Subcutaneous abdominal adipose tissue (tissue), 5 donors: ENCODE measurements at regions not wholly inside any gene's neighbourhood (a gene's known extent, or its start where the extent isn't known, plus 50 kb on each side); places are given as distances from the start of the nearest gene placed in this dataset.

ENCODE experiments used
- H3K27ac ChIP-seq: one replicate; pipeline ENCODE4 v1.7.0; 2013; ENCODE audit warnings: low read depth, mild to moderate bottlenecking, inconsistent platforms, low read length, moderate library complexity
- H3K27me3 ChIP-seq, 5 donors: one replicate each; pipeline ENCODE4 v1.7.0; 2013; ENCODE audit warnings: low read length in 5 of 5, inconsistent platforms in 1 of 5; ENCODE audit not compliant: control insufficient read depth in 5 of 5, insufficient read depth in 4 of 5
- H3K36me3 ChIP-seq, 5 donors: one replicate each; pipeline ENCODE4 v1.7.0; 2013; ENCODE audit warnings: low read length in 5 of 5; ENCODE audit not compliant: control insufficient read depth in 5 of 5, insufficient read depth in 5 of 5
- H3K4me1 ChIP-seq, 5 donors: one replicate each; pipeline ENCODE4 v1.7.0; 2013; ENCODE audit warnings: low read length in 5 of 5, mild to moderate bottlenecking in 3 of 5, moderate library complexity in 1 of 5; ENCODE audit not compliant: control insufficient read depth in 5 of 5, insufficient read depth in 5 of 5
- H3K4me3 ChIP-seq, 5 donors: one replicate each; pipeline ENCODE4 v1.7.0; 2013; ENCODE audit warnings: low read length in 5 of 5, low read depth in 1 of 5
- H3K9ac ChIP-seq, 5 donors: one replicate each; pipeline ENCODE4 v1.7.0; 2013; ENCODE audit warnings: low read length in 5 of 5, mild to moderate bottlenecking in 4 of 5, moderate library complexity in 3 of 5
- H3K9me3 ChIP-seq, 5 donors: one replicate each; pipeline ENCODE4 v1.7.0; 2013; ENCODE audit warnings: low read length in 5 of 5; ENCODE audit not compliant: control insufficient read depth in 5 of 5
- donor health status: healthy.
- donor health status: healthy.
- donor health status: healthy.
- donor health status: healthy.
- donor health status: healthy.

- Histone ChIP-seq H3K36me3 (no peaks in the 10 kb centered on the region), H3K4me1 (no peaks in the 10 kb centered on the region), H3K27ac (no peak overlapping the region), H3K9me3 (no peaks in the 10 kb centered on the region), H3K9ac (no peak overlapping the region), H3K4me3 (no peak overlapping the region), H3K27me3 (peaks cover 0 to 5% (median 4%) of the 10 kb centered on the region in 5 donors)
Measured at GRCh38 chr20:4585104-4585753, 101.0 kb upstream of the PRNP start.

GRCh38 chr20:4584510-4584909 lies 101.7 kb upstream of the PRNP start:
- Histone ChIP-seq H3K4me3 (no peak overlapping the region), H3K36me3 (no peaks in the 10 kb centered on the region), H3K27me3 (peaks cover 0 to 5% (median 4%) of the 10 kb centered on the region in 5 donors), H3K27ac (no peak overlapping the region), H3K4me1 (no peaks in the 10 kb centered on the region), H3K9ac (no peak overlapping the region), H3K9me3 (no peaks in the 10 kb centered on the region)

- peaks cover 0 to 5% (median 4%) of the 10 kb centered on the region in 5 donors for H3K27me3 ChIP-seq
- H3K9me3 ChIP-seq = no peaks in the 10 kb centered on the region
- no peak overlapping the region for H3K4me3 ChIP-seq
- H3K4me1 ChIP-seq = no peaks in the 10 kb centered on the region
- H3K9ac ChIP-seq = no peak overlapping the region
- no peaks in the 10 kb centered on the region for H3K36me3 ChIP-seq
- H3K27ac ChIP-seq = no peak overlapping the region
Measured at GRCh38 chr20:4581838-4582237, 104.4 kb upstream of the PRNP start.

DNA sequence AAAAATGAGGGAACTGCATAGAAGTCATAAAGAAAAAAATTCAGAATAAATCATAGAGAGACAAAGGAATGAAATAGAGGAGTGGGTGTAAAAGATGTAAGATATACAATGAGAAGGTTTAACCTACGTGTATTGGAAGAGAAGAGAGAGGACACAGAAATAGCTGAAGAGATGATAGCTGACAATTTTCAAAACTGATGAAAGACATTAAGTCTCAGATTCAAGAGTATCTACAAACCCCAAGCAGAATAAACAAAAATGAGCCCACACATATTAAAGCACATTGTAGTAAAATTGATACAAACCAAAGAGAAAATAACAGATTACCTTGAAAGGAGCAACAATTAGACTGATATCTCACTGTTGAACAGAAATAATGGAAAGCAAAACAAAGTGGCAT lies 107.9 kb upstream of the PRNP start:
- Histone ChIP-seq H3K27me3 (peaks cover 4 to 17% (median 9%) of the 10 kb centered on the region in 5 donors), H3K9ac (no peak overlapping the region), H3K4me3 (no peak overlapping the region), H3K36me3 (no peaks in the 10 kb centered on the region), H3K9me3 (no peaks in the 10 kb centered on the region), H3K27ac (no peak overlapping the region), H3K4me1 (no peaks in the 10 kb centered on the region)

GRCh38 chr20:4574356-4574690 lies 111.9 kb upstream of the PRNP start:
- Histone ChIP-seq H3K27me3 (peaks cover 0 to 12% (median 5%) of the 10 kb centered on the region in 5 donors), H3K36me3 (no peaks in the 10 kb centered on the region), H3K9me3 (peaks cover 0 to under 1% (median 0%) of the 10 kb centered on the region in 5 donors), H3K4me3 (no peak overlapping the region), H3K27ac (no peak overlapping the region), H3K9ac (no peak overlapping the region), H3K4me1 (no peaks in the 10 kb centered on the region)

DNA sequence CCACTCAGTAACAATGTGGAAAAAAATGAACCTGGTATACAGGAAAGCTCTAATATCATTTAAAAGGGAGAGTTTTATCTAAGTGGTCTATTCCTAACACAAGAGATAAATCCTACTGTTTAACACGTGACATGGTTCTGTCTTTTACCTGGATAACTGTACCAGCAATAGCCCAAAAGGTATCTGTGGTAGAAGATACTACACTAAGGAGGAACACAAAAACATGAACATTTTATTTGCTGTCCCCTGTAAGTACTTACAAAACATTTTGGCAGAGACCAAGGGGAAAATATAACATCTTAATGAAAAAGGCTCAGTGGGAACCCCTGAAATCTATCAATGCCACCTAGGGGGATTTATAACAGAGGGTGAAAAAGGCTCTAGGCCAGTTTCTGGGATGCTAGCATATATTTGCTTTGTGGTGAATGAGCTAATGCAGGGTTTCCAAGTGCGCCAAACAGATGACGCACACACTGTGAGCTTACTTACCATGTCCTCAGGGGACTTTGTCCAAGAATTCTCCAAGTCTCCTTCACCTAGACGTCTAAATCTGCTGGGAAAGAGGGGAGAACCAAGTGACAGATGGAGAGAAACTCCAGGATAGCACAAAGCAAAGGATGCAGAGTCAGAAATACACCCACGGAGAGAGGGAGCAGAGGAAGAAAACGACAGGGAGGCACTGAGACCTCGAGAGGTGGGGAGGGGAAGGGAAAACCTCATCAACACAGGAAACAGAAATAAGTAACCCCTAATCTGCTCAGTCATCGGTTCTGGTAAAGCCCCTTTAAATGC lies 112.5 kb upstream of the PRNP start:
- H3K36me3 ChIP-seq = no peaks in the 10 kb centered on the region
- H3K9ac ChIP-seq = no peak overlapping the region
- peaks cover 0 to 2% (median 0%) of the 10 kb centered on the region in 5 donors for H3K9me3 ChIP-seq
- peaks cover 0 to 12% (median 5%) of the 10 kb centered on the region in 5 donors for H3K27me3 ChIP-seq
- no peak overlapping the region for H3K4me3 ChIP-seq
- H3K4me1 ChIP-seq = no peaks in the 10 kb centered on the region
- H3K27ac ChIP-seq = no peak overlapping the region

GRCh38 chr20:4571759-4572531 lies 114.3 kb upstream of the PRNP start:
- H3K27ac ChIP-seq = no peak overlapping the region

DNA sequence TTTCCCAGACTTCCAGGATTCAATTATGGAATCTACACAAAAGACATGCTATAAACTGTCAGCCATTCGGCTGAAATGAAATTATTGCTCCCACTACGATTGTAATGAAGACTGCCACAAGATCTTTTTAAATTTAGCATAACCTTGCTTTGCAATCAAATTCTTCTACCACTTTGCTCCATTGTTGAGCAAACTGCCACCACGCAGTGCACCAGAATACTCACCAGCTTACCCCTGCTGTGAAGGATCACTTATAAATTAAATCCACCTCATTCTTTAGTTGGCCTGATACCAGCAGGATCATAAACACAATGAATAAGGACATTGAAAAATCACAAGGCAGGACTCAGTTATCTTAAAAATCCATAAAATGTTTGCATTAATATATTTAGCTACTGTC lies 116.4 kb upstream of the PRNP start:
- H3K27ac ChIP-seq = no peak overlapping the region
- peaks cover 0 to 7% (median 5%) of the 10 kb centered on the region in 5 donors for H3K27me3 ChIP-seq
- H3K9ac ChIP-seq = no peak overlapping the region
- no peak overlapping the region for H3K4me3 ChIP-seq
- H3K4me1 ChIP-seq = no peaks in the 10 kb centered on the region
- no peaks in the 10 kb centered on the region for H3K36me3 ChIP-seq
- peaks cover 0 to 2% (median 0%) of the 10 kb centered on the region in 5 donors for H3K9me3 ChIP-seq

More at GRCh38 chr20:4571759-4572531, 114.3 kb upstream of the PRNP start:
- Histone ChIP-seq H3K4me1 (no peaks in the 10 kb centered on the region), H3K9me3 (peaks cover 0 to 2% (median 0%) of the 10 kb centered on the region in 5 donors), H3K27me3 (peaks cover 0 to 12% (median 5%) of the 10 kb centered on the region in 5 donors), H3K9ac (no peak overlapping the region), H3K4me3 (no peak overlapping the region), H3K36me3 (no peaks in the 10 kb centered on the region)

DNA sequence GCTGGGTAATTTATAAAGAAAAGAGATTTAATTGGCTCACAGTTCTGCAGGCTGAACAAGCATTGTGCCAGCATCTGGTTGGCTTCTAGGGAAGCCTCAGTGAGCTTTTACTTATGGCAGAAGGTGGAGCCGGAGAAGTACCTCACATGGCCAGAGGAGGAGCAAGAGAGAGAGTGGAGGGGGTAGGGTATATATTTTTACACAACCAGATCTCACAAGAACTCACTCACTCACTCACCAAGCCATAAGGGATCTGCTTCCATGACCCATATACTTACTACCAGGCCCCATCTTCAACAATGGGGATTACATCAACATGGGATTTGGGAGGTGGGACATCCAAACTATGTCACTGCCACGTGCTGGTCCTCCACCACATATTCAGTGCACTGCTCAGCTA lies 117.2 kb upstream of the PRNP start:
- no peak overlapping the region for H3K4me3 ChIP-seq
- no peak overlapping the region for H3K9ac ChIP-seq
- peaks cover 0 to 7% (median 3%) of the 10 kb centered on the region in 5 donors for H3K27me3 ChIP-seq
- peaks cover 0 to 2% (median 0%) of the 10 kb centered on the region in 5 donors for H3K9me3 ChIP-seq
- no peak overlapping the region for H3K27ac ChIP-seq
- H3K36me3 ChIP-seq = no peaks in the 10 kb centered on the region
- no peaks in the 10 kb centered on the region for H3K4me1 ChIP-seq
